Caco-2 (cell line): ENCODE measurements at regions not wholly inside any gene's neighbourhood (a gene's known extent, or its start where the extent isn't known, plus 50 kb on each side); places are given as distances from the start of the nearest gene placed in this dataset.

Experiments used
- BruUV-seq: library from RNA; stranded (reverse); fragments of 400-500 nt; replicated peaks from 2 replicates; lab custom pipeline; 2021; lab: Mats Ljungman, UMichigan
- CTCF ChIA-PET: fragments of 300-600 bp; sonication (Branson Sonifier 250); formaldehyde crosslinking; loops from one replicate; lab custom pipeline; 2022; ENCODE audit warnings: antibody characterized with exemption; lab: Charles Lee
- POLR2A ChIA-PET: fragments of 300-600 bp; sonication (Branson Sonifier 250); formaldehyde crosslinking; loops from one replicate; lab custom pipeline; 2022; ENCODE audit warnings: antibody characterized with exemption; lab: Charles Lee
- DNase-seq, 2 experiments: peaks; one replicate each; pipeline versions ENCODE4 v3.0.0 to v3.0.0-alpha.2; 2020 to 2022
- H3K27me3 ChIP-seq: replicated peaks from 2 replicates; pipeline ENCODE4 v1.6.0; 2011; ENCODE audit warnings: low read length; ENCODE audit not compliant: control insufficient read depth, insufficient read depth
- H3K36me3 ChIP-seq: 2 replicates; pipeline ENCODE4 v1.5.1; 2011; ENCODE audit warnings: low read length; ENCODE audit not compliant: control insufficient read depth, insufficient read depth
- H3K4me1 ChIP-seq: fragments of 250-450 bp; sonication (Bioruptor Pico); 2 replicates; pipeline ENCODE4 v1.5.1; 2020; ENCODE audit warnings: mild to moderate bottlenecking
- H3K4me3 ChIP-seq: 2 replicates; pipeline ENCODE4 v1.5.1; 2011; ENCODE audit warnings: low read depth, mild to moderate bottlenecking, control low read depth, low read length
- H3K9me3 ChIP-seq: fragments of 250-450 bp; sonication (Bioruptor Pico); 2 replicates; pipeline ENCODE4 v1.5.1; 2020; ENCODE audit warnings: mild to moderate bottlenecking, moderate library complexity
- H3K27ac Mint-ChIP-seq: one replicate; pipeline ENCODE4 v1.8.0; 2022; ENCODE audit warnings: mixed read lengths; ENCODE audit not compliant: unreplicated experiment
- H3K27me3 Mint-ChIP-seq: one replicate; pipeline ENCODE4 v1.8.0; 2022; ENCODE audit warnings: mixed read lengths; ENCODE audit not compliant: insufficient read depth, unreplicated experiment
- H3K36me3 Mint-ChIP-seq: one replicate; pipeline ENCODE4 v1.8.0; 2022; ENCODE audit warnings: mild to moderate bottlenecking, mixed read lengths; ENCODE audit not compliant: insufficient read depth, unreplicated experiment
- H3K4me1 Mint-ChIP-seq: one replicate; pipeline ENCODE4 v1.8.0; 2022; ENCODE audit warnings: low read depth, mixed read lengths; ENCODE audit not compliant: unreplicated experiment
- H3K4me3 Mint-ChIP-seq: one replicate; pipeline ENCODE4 v1.8.0; 2022; ENCODE audit warnings: mild to moderate bottlenecking, moderate library complexity, mixed read lengths; ENCODE audit not compliant: unreplicated experiment
- H3K9me3 Mint-ChIP-seq: one replicate; pipeline ENCODE4 v1.8.0; 2022; ENCODE audit warnings: mixed read lengths; ENCODE audit not compliant: unreplicated experiment
- CTCF ChIP-seq, 2 experiments: fragments of 200-600 bp in 1 of 2; IDR thresholded peaks; 1 replicate in 1 of 2; 2 replicates in 1 of 2; pipeline versions ENCODE4 v1.5.1 to v1.8.0; 2011 to 2022; ENCODE audit warnings: antibody characterized with exemption in 1 of 2, control low read depth in 1 of 2, inconsistent platforms in 1 of 2, low read depth in 1 of 2, low read length in 1 of 2, mild to moderate bottlenecking in 1 of 2, moderate library complexity in 1 of 2; ENCODE audit not compliant: insufficient read depth in 1 of 2, severe bottlenecking in 1 of 2, unreplicated experiment in 1 of 2
- intact Hi-C: fragments of 100-400 bp; cut with micrococcal nuclease; formaldehyde crosslinking; loops from one replicate; pipeline ENCODE4 v1.10.0; 2022; ENCODE audit not compliant: unreplicated experiment

DNA sequence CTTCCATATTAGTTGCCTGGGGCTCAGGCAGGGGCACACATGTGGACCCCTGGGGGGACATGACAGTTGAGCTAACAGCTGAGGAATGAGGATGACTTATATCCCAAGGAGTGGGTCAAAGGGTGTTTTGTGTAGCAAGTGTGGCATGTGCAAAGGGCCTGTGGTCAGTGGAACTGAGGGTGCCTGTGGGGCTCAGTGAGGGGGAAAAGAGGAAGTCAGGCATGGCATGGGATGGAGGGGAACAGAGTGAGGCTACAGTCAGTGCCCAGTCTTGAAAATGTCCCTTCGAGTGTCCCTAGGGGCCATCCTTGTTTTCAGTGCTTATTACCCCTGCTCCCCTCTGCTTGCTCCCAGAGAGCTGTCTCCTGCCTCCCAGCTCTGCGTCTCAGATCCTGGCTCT, 64.3 kb upstream of the CD99 start:
- no peak for TF ChIP-seq CTCF (IDR thresholded peaks at IDR 0.05; ENCODE audit: insufficient read depth in 1 of 2, low read depth in 1 of 2, low read length in 1 of 2, severe bottlenecking in 1 of 2, unreplicated experiment in 1 of 2)
- Histone ChIP-seq H3K4me1 (no peaks in the 10 kb centered on the region), H3K4me3 (no peak overlapping the region), H3K36me3 (peaks cover 10% of the 10 kb centered on the region), H3K27me3 (no peaks in the 10 kb centered on the region), H3K9me3 (peaks cover 15% of the 10 kb centered on the region)
- peaks cover 16% of the 10 kb centered on the region for H3K9me3 Mint-ChIP-seq
- H3K36me3 Mint-ChIP-seq, result peaks cover 90% of the 10 kb centered on the region
- intact Hi-C loops, result loop anchor here (1.0 to 10.0 kb wide), 2 partner anchors 978 to 1172 kb away; partner anchors contain the start of gene ASMTL
- peaks cover 8% of the 10 kb centered on the region for H3K4me1 Mint-ChIP-seq
- POLR2A ChIA-PET, result no interaction called here
- no peaks in the 10 kb centered on the region for H3K27me3 Mint-ChIP-seq
- H3K27ac Mint-ChIP-seq, result no peak overlapping the region
- CTCF ChIA-PET, result no interaction called here
- DNase-seq, result no peak
- BruUV-seq, result no TSS peak
- H3K4me3 Mint-ChIP-seq, result no peak overlapping the region

DNA sequence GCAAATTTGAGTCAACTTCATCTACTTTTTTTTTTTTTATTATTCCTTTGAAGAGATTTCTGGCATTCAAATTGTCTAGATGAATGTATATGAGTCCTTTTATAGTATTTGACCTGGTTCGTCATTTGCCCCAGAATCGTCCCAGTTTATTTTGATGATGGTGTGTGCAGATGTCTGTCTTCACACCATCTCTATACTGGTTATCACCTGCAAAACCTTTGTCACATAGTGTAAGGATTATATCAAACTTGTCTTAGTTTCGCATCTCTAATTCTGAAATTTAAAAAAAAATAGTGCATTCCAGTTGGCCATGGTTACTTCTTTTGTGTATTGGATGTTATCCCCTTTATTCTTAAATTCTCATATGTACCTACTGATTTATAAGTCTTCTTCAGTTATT, 70.5 kb upstream of the CD99 start:
- H3K36me3 ChIP-seq, result peaks cover 2% of the 10 kb centered on the region
- no peak for DNase-seq
- no peaks in the 10 kb centered on the region for H3K9me3 Mint-ChIP-seq
- H3K36me3 Mint-ChIP-seq, result peaks cover 80% of the 10 kb centered on the region
- CTCF ChIA-PET, result no interaction called here
- no peak overlapping the region for H3K4me3 ChIP-seq
- intact Hi-C loops, result loop anchor here (10.0 kb wide), 1 partner anchor 1166 kb away; the partner anchor contains the start of gene ASMTL
- no peak for TF ChIP-seq CTCF (IDR thresholded peaks at IDR 0.05; ENCODE audit: insufficient read depth in 1 of 2, low read depth in 1 of 2, low read length in 1 of 2, severe bottlenecking in 1 of 2, unreplicated experiment in 1 of 2)
- no peaks in the 10 kb centered on the region for H3K27me3 Mint-ChIP-seq
- POLR2A ChIA-PET, result no interaction called here
- no peaks in the 10 kb centered on the region for H3K9me3 ChIP-seq
- no peaks in the 10 kb centered on the region for H3K4me1 Mint-ChIP-seq
- BruUV-seq, result no TSS peak
- H3K4me3 Mint-ChIP-seq, result no peak overlapping the region
- no peaks in the 10 kb centered on the region for H3K4me1 ChIP-seq
- H3K27me3 ChIP-seq, result no peaks in the 10 kb centered on the region
- no peak overlapping the region for H3K27ac Mint-ChIP-seq

GRCh38 chrX:2618516-2618915, 72.6 kb upstream of the CD99 start:
- peaks cover 82% of the 10 kb centered on the region for H3K36me3 Mint-ChIP-seq
- peaks cover 2% of the 10 kb centered on the region for H3K36me3 ChIP-seq

More at GRCh38 chrX:2618516-2618915, 72.6 kb upstream of the CD99 start:
- no peak overlapping the region for H3K4me3 Mint-ChIP-seq
- H3K4me1 ChIP-seq, result no peaks in the 10 kb centered on the region
- no peaks in the 10 kb centered on the region for H3K27me3 Mint-ChIP-seq
- BruUV-seq, result no TSS peak
- ChIA-PET CTCF (no interaction called here), POLR2A (no interaction called here)
- intact Hi-C loops, result no loop called here
- peaks cover 10% of the 10 kb centered on the region for H3K4me1 Mint-ChIP-seq
- no peak overlapping the region for H3K27ac Mint-ChIP-seq
- no peaks in the 10 kb centered on the region for H3K9me3 Mint-ChIP-seq
- H3K9me3 ChIP-seq, result no peaks in the 10 kb centered on the region
- DNase-seq, result no peak
- no peaks in the 10 kb centered on the region for H3K27me3 ChIP-seq
- H3K4me3 ChIP-seq, result no peak overlapping the region
- TF ChIP-seq CTCF (IDR thresholded peaks at IDR 0.05; ENCODE audit: insufficient read depth in 1 of 2, low read depth in 1 of 2, low read length in 1 of 2, severe bottlenecking in 1 of 2, unreplicated experiment in 1 of 2), result no peak
